Astrocyte of the spinal cord (primary cell): ENCODE measurements at regions not wholly inside any gene's neighbourhood (a gene's known extent, or its start where the extent isn't known, plus 50 kb on each side); places are given as distances from the start of the nearest gene placed in this dataset.
A peak's percentile ranks its signal among the peaks of the same experiment; 100 is the strongest.

ENCODE experiments used
- DNase-seq: peaks from one replicate; pipeline ENCODE4 v3.0.0; 2011; ENCODE audit warnings: low read depth, low spot score
- H3K4me3 ChIP-seq: 2 replicates; pipeline ENCODE4 v1.5.1; 2011; ENCODE audit warnings: low read depth, mild to moderate bottlenecking, low read length, moderate library complexity
- in situ Hi-C: cut with HindIII; loops from 2 replicates; pipeline ENCODE4 v1.10.0; 2017; ENCODE audit warnings: low sequenced_read_pairs
- TF ChIP-seq, protein P1 (sequence below): IDR thresholded peaks from 2 replicates; pipeline ENCODE4 v1.5.1; 2012; ENCODE audit warnings: low read depth, mild to moderate bottlenecking, low read length, inconsistent platforms

DNA sequence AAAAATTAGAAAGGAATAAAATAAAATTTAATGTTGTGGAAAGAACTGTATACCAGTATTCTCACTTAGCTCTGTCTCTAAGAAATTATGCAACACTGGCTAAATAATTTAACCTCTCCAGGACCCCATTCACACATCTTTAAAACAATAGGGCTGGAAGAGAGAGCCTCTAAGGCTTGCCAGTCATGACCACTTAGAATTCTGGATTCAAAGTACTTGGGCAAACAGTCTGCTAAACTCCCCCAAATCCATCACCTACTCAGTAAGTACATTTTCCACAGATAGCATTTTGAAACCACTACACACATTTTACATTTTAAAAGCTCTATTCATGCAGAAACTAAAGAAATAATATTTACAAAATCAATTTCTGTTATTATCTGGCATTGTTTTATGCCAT lies 291.7 kb downstream of the TMEM167A start:
- in situ Hi-C loops: no loop called here
- no peak overlapping the region for H3K4me3 ChIP-seq
- TF ChIP-seq, protein P1, sequence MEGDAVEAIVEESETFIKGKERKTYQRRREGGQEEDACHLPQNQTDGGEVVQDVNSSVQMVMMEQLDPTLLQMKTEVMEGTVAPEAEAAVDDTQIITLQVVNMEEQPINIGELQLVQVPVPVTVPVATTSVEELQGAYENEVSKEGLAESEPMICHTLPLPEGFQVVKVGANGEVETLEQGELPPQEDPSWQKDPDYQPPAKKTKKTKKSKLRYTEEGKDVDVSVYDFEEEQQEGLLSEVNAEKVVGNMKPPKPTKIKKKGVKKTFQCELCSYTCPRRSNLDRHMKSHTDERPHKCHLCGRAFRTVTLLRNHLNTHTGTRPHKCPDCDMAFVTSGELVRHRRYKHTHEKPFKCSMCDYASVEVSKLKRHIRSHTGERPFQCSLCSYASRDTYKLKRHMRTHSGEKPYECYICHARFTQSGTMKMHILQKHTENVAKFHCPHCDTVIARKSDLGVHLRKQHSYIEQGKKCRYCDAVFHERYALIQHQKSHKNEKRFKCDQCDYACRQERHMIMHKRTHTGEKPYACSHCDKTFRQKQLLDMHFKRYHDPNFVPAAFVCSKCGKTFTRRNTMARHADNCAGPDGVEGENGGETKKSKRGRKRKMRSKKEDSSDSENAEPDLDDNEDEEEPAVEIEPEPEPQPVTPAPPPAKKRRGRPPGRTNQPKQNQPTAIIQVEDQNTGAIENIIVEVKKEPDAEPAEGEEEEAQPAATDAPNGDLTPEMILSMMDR: no peak
- no peak for DNase-seq

DNA sequence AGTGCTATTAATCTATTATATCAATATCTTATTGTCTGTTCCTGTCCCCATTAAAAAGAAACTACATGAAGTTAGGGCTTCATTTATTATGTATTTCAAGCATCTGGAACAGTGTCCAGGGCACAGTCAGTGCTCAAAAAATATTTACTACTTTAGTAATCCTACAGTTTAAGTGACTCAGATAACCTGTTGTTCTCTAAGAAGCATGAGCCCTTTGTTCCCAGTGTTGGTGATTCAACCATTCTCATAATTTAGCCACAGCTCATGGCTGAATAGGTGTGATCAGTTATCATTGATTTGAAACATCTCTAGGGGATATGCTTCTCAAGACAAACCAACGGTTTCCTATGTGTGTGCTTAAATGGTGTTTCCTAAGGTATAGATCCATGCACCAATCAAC lies 292.7 kb downstream of the TMEM167A start:
- TF ChIP-seq, protein P1: no peak
- no peak for DNase-seq
- in situ Hi-C loops: no loop called here
- H3K4me3 ChIP-seq: no peak overlapping the region

DNA sequence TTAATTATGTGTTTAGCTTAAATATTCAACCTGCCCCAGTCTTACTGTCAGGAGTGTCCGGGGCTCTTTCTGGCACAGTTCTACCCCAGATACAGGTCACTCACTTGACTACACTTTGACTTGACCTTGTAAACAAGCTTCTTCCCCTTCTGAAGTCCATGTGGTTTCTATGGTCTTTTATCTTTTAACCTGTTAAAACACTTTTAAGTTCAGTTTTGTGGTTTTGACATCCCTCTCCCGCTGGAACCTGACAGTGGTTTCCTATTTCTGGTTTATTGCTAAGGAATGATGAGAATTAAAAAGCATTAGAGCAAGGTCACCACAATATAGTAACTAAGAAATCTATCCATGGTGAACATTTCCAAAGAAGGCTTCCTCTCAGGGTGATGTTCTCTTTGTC lies 300.1 kb downstream of the TMEM167A start:
- in situ Hi-C loops: no loop called here
- TF ChIP-seq, protein P1: no peak
- H3K4me3 ChIP-seq: no peak overlapping the region
- peak; percentile 25 for DNase-seq

DNA sequence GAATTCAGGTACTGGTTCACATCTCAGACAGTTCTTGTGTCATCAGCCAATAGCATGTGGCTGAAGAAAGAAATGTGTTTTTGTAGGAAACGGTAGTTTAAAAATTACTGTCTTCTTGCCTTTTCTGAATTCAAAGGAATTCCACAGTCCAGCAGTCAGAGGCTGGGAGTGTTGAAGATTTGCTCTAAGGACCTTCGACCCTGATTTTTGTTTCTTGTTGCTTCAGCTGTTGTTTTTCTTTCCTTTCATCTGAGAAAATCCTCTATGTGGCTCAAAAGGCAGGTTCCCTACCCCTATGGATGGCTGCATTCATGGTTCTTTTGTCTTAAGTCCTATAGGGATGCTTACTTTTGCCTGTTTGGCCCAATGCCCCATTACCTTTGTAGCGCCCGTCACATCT lies 304.9 kb downstream of the TMEM167A start:
- no peak overlapping the region for H3K4me3 ChIP-seq
- peak; percentile 24 for DNase-seq
- TF ChIP-seq, protein P1: no peak
- in situ Hi-C loops: no loop called here

DNA sequence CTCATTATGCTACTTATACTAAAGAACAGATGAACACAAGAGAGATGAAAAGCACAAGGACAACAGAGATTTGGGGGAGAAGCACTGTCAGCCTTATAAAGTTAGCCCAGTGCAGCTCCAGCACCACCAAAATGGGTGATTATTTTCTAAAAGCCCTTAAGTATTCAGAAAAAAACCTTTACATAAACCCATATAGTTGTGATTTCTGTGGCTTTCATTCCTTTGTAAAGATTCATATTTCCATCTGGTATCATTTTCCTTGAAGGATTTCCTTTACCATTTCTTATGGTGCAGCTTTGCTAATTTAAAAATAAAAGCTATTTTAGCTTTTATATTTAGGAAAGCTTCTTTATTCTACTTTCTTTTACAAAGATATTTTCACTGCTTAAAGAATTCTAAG lies 311.0 kb downstream of the TMEM167A start:
- TF ChIP-seq, protein P1: no peak

DNA sequence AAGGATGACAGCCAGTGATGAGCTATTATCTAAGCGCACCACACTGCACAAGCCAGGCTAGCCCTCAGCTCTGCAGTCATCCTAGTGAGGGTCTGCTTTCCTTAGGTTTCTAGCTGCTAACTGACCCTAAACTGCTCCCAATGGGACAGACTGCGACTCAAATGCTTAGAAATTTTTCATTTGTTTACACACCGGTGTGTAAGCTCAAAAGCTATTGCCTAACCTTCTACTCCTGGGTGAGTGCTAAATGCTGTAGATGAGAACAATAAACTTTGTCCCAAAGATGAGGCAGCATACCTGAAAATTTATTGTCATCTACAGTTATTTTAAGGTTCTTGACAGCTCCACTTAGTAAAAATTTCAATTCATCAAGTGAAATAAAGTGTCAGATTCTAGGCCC lies 311.4 kb downstream of the TMEM167A start:
- H3K4me3 ChIP-seq: no peak overlapping the region
- in situ Hi-C loops: no loop called here
- DNase-seq: no peak
- TF ChIP-seq, protein P1: no peak

More for the DNA sequence above, 311.0 kb downstream of the TMEM167A start:
- no peak overlapping the region for H3K4me3 ChIP-seq
- in situ Hi-C loops: no loop called here
- DNase-seq: no peak

DNA sequence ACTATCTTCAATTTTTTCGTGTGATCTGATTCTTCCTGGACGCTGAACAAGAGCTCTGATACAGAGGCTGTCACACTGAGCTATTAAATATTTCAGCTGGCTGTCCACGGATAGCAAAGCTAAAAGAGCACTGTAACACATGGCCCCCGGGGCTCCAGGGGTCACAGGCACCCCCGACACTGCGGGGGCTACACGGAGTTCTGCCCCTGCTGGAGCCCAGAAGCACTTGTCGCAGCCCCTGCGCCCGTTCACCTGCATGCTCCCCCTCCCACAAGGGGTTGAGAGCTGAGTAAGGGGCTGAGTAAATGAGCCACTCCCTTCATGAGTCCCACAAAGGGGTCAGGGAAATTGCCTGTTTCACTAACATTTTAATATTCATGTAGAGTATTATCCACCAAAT lies 316.3 kb downstream of the TMEM167A start:
- no peak overlapping the region for H3K4me3 ChIP-seq
- TF ChIP-seq, protein P1: no peak
- in situ Hi-C loops: no loop called here
- no peak for DNase-seq
